HG02571 (cell line): ENCODE measurements at regions not wholly inside any gene's neighbourhood (a gene's known extent, or its start where the extent isn't known, plus 50 kb on each side); places are given as distances from the start of the nearest gene placed in this dataset.
"Not testable (repeated sequence)": the region's sequence is repeated elsewhere in the genome, so short reads cannot be mapped to it uniquely, and the experiment has no call there.

ENCODE experiments used
- ATAC-seq: cut with Tn5 transposase; IDR thresholded peaks from one replicate; pipeline ENCODE4 v1.9.1; 2021; ENCODE audit warnings: mild to moderate bottlenecking, moderate library complexity; ENCODE audit not compliant: unreplicated experiment

GRCh38 chr12:75766263-75767160 lies 255.1 kb upstream of the KRR1 start:
- no peak for ATAC-seq

GRCh38 chr12:75765170-75766059 lies 254.0 kb upstream of the KRR1 start:
- ATAC-seq: no peak

- ATAC-seq: no peak
Observed at GRCh38 chr12:75764091-75764841, 252.9 kb upstream of the KRR1 start.

GRCh38 chr12:75760573-75761294 lies 249.3 kb upstream of the KRR1 start:
- no peak for ATAC-seq

- ATAC-seq: no peak
Observed at GRCh38 chr12:75759842-75760572, 248.6 kb upstream of the KRR1 start.

GRCh38 chr12:75759196-75759595 lies 247.8 kb upstream of the KRR1 start:
- ATAC-seq: no peak

GRCh38 chr12:75756771-75757170 lies 245.4 kb upstream of the KRR1 start:
- no peak for ATAC-seq

GRCh38 chr12:75756111-75756510 lies 244.7 kb upstream of the KRR1 start:
- no peak for ATAC-seq

- no peak for ATAC-seq
Observed at GRCh38 chr12:75754698-75755097, 243.3 kb upstream of the KRR1 start.

- no peak for ATAC-seq
Observed at GRCh38 chr12:75754141-75754540, 242.7 kb upstream of the KRR1 start.

GRCh38 chr12:75751769-75752471 lies 240.5 kb upstream of the KRR1 start:
- no peak for ATAC-seq

- no peak for ATAC-seq
Observed at GRCh38 chr12:75750716-75751306, 239.4 kb upstream of the KRR1 start.

- not testable (repeated sequence) for ATAC-seq
Observed at GRCh38 chr12:75748990-75749389, 237.6 kb upstream of the KRR1 start.

GRCh38 chr12:75748136-75748535 lies 236.7 kb upstream of the KRR1 start:
- ATAC-seq: no peak

GRCh38 chr12:75747572-75748021 lies 236.2 kb upstream of the KRR1 start:
- ATAC-seq: no peak

- ATAC-seq: no peak
Observed at GRCh38 chr12:75746621-75747020, 235.2 kb upstream of the KRR1 start.

- ATAC-seq: no peak
Observed at GRCh38 chr12:75744607-75745256, 233.3 kb upstream of the KRR1 start.

- ATAC-seq: no peak
Observed at GRCh38 chr12:75742961-75743360, 231.6 kb upstream of the KRR1 start.
